ENCODE measurements at regions not wholly inside any gene's neighbourhood (a gene's known extent, or its start where the extent isn't known, plus 50 kb on each side); places are given as distances from the start of the nearest gene placed in this dataset.

GRCh38 chr13:68350554-68350953, 1120.4 kb upstream of the PCDH9 start:
- no peak for TF ChIP-seq POLR2A (IDR thresholded peaks at IDR 0.05)
- TF ChIP-seq, protein P1, sequence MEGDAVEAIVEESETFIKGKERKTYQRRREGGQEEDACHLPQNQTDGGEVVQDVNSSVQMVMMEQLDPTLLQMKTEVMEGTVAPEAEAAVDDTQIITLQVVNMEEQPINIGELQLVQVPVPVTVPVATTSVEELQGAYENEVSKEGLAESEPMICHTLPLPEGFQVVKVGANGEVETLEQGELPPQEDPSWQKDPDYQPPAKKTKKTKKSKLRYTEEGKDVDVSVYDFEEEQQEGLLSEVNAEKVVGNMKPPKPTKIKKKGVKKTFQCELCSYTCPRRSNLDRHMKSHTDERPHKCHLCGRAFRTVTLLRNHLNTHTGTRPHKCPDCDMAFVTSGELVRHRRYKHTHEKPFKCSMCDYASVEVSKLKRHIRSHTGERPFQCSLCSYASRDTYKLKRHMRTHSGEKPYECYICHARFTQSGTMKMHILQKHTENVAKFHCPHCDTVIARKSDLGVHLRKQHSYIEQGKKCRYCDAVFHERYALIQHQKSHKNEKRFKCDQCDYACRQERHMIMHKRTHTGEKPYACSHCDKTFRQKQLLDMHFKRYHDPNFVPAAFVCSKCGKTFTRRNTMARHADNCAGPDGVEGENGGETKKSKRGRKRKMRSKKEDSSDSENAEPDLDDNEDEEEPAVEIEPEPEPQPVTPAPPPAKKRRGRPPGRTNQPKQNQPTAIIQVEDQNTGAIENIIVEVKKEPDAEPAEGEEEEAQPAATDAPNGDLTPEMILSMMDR (IDR thresholded peaks at IDR 0.05 in 8 of 11, conservative IDR thresholded peaks at IDR 0.05 in 3 of 11): no peak
- TF ChIP-seq POLR2AphosphoS5 (IDR thresholded peaks at IDR 0.05): no peak

All from spleen (tissue), 7 donors.